GM19372 (cell line): ENCODE measurements at regions not wholly inside any gene's neighbourhood (a gene's known extent, or its start where the extent isn't known, plus 50 kb on each side); places are given as distances from the start of the nearest gene placed in this dataset.

ENCODE experiments used
- ATAC-seq: cut with Tn5 transposase; IDR thresholded peaks from one replicate; pipeline ENCODE4 v1.9.1; 2021; ENCODE audit warnings: mild to moderate bottlenecking, low read depth, moderate library complexity; ENCODE audit not compliant: unreplicated experiment

DNA sequence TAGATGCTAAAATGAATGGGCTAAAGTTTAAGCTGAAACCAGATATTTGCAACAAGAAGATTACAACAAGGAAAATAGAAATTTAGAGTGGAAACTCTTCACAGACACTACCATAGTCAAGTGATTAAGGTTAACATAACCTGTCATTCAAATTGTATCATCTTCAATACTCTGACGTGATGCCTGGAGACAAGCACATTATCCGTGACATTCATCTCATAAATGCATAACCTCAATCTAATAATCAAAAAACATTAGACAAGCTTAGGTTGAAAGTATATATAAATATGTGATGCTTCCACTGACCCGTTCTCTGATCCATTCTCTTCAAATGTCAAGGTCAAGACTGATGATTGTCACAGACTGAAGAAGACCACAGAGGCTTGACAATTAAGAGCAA is 263.8 kb upstream of the MEOX2 start:
- no peak for ATAC-seq

DNA sequence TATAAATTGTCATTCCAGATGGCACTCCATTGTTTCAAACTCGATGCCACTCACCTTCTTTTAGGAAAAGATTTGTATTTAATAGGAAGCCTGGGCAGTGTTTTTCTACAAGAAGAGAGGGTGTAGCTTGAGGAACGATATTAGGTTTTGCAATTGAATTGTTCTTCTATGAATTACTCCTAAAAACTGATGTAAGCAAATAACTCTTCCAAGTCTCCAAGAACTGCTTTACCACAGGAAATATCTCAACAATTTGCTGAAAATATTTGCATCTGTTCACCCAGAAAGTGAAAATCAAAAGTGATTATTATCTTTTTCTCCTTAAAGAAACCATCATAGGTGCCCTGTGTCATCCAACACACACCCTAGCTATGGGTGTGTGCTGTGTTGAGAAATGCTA is 261.3 kb upstream of the MEOX2 start:
- ATAC-seq = no peak

DNA sequence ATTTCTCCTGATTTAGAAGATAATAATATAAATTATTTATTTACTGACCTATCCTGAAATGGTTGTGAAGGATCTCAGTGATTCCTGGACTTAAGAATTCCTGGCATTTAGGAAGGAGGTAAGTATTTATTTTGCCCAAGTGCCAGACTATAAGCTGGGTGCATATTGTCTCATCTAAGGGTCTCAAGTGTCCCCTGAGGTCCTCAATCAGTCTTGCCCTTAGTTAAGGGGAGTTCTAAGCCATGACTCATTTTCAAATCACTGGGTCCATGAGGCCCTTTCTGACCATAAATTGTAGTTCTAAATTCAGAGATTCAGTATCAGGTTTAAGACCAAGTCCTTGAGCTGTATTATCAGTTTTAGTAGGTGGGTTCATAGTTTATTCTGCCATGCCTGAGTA is 251.6 kb upstream of the MEOX2 start:
- ATAC-seq = no peak

DNA sequence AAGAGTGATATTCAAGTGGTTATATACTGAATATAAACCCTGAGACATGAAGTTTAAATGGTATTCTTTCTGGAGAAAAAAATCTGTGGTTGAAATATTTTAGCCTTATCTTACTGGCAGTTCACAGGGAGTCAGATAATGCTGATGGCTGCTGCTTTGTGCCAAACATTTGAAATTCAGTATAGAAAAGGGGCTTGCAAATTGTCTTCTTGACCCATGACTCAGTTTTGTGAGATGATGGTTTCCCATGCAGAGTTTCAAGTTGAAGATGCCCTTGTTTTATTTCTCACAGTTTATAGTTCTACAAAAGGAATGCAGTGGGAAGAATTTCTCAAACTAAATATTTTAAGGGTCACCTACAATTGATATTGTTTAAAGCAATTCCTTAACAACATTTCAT is 251.1 kb upstream of the MEOX2 start:
- ATAC-seq = no peak

DNA sequence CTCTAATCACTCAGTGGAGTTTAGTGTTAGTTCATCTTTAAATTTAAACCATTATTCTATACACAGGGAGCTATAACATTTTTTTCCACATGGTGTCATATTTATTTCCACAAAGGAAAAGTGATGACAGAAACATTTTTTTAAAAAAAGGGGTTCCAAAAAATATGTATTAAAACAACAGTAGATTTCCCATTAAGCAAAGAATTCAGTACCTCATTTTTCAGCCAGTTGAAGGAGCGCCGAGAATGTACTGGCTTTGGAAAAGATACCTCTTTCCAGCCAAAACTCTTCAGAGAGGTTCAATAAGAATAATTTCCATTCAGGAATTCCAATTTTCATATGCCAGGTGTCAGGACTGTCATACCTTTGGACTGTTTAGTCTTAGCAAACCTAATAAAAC is 250.5 kb upstream of the MEOX2 start:
- ATAC-seq = no peak

DNA sequence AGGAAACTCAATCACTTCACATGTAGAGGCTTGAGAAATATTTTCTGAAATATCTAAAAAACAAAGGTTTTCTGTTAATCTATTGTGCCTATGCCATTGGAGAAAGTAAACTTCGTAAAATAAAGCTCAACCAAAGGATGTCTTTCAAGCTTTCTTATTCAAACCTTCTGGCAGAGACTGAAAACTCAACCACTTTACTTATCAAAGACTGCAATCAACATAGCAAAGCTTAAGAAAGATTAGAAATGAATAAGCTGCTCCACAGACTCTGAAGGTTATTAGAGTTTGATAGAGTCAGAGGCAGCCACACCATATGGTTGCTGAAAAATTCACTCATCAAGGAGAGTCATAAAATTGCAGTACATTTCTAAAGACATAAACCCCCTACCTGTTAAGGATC is 245.8 kb upstream of the MEOX2 start:
- ATAC-seq = no peak

DNA sequence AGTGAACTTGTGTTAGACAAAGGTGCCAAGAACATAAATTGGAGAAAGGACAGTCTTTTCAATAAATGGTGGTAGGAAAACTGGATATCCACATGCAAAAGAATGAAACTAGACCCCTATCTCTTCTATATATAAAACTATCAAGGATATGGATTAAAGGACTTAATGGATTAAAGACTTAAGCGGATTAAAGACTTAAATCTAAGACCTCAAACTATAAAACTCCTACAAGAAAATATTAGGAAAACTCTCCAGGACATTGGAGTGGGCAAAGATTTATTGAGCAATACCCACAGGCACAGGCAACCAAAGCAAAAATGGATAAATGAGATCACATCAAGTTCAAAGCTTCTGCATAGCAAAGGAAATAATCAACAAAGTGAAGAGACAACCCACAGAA is 242.9 kb upstream of the MEOX2 start:
- ATAC-seq = no peak

DNA sequence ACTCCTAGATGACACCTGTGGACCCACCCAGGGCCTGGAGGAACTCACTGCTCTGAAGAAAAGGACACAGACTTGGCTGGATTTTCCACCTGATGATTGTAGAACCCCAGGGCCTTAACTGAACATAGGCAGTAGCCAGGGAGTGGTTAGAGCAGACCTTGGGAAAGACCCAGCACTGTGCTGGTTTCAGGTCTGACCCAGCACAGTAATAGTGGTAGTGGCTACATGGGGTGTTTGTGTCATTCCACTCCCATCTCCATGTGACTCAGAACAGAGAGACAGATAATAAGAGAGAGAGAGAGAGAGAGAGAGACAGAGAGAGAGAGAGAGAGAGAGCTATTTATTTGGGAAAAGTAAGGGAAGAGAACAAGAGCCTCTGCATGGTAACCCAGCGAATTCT is 239.1 kb upstream of the MEOX2 start:
- no peak for ATAC-seq

DNA sequence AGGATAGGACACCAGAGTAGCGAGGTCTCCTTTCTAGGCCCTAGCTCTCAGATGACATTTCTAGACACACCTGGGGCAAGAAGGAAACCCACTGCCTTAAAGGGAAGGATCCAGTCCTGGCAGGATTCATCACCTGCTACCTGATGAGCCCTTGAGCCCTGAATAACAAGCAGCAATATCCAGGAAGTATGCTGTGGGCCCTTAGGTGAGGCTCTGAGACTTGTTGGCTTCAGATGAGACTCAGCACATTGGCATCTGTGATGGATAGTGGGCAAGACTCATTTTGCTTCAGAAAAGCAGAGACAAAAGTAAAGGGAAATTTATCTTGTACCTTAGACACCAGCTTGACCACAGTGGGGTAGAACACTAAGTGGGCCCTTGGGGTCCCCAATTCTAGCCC is 238.4 kb upstream of the MEOX2 start:
- no peak for ATAC-seq

DNA sequence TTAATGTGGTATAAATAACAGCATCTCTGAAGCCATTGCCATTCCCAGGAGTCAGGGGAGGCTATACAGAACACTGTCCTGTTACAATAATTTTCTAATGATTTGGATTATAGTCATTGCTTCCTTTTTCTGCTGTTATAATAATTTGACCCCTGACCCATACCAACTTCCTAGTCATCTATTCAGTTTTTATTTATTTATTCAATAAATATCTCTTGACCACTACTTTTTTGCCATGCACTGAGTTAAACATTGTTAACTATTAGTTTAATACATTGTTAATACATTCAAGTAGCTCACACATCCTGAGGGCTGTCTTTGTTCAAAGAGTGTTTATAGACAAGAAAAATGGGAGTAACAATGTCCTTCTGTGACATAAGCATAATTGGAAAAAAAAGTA is 235.5 kb upstream of the MEOX2 start:
- ATAC-seq = no peak

DNA sequence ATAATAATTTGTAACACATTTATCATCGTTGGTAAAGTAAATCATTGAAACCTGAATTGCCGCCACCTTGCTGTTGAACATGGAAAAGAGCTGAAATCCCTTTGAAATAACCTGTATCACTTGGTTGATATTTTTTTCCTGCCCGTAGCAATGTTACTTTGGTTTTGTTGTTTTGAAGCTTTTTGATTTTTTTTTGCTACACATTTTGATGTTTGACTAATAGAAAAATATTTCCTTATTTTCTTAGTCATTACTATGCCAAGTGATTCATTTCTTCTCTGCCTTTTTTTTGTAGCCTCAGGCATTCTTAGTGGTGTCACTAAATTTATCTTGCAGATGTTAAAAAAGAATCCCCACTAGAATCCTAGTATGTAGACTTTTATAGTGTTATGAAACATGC is 235.1 kb upstream of the MEOX2 start:
- no peak for ATAC-seq

DNA sequence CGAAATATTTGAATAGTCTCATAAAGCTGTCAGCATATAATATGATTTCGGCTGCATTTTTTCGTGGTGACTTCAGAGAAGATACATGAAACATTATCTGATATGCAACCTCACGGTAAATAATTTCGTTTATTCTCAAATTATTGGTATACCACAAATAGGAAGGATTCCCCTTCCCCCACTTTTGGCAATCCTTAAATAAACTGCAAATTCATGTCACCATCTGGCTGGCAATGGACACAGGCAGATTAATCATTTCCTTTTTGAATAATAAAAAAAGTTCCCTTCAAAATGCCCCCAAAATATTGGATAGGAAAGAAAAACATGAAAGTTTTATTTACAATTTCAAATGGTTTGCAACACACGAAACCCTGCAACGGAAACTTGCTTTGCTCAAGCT is 234.5 kb upstream of the MEOX2 start:
- ATAC-seq = no peak

DNA sequence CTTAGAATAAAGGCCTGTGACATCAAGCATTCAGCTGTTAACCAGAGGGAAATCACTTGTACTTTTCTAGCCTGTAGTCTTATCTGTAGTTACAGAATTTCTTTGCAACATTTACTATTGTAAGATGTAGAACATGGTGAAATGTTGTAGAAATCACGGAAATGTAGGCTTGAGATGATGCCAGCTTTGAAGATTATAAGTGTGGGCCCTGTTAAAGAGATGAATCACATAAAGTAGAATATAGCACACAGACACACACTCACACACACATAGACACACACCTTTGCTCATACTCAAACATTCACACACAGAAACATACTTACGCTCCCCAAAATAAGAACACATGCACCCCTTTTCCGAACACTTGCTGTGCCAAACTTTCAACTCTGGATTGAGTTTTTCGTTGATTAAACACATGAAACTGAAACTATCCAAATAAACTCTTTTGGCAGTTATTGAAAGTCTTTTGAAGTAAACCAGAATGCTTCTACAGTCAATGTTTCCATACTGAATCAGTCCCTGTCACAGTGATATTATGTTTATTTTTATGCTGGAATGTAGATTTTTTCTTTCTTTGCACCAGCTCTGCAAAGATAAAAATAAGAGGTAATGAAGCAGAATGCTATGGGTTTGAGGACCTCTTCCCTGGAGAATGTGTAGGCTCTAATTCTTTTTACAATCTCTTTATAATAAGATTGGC is 230.3 kb upstream of the MEOX2 start:
- ATAC-seq = no peak

DNA sequence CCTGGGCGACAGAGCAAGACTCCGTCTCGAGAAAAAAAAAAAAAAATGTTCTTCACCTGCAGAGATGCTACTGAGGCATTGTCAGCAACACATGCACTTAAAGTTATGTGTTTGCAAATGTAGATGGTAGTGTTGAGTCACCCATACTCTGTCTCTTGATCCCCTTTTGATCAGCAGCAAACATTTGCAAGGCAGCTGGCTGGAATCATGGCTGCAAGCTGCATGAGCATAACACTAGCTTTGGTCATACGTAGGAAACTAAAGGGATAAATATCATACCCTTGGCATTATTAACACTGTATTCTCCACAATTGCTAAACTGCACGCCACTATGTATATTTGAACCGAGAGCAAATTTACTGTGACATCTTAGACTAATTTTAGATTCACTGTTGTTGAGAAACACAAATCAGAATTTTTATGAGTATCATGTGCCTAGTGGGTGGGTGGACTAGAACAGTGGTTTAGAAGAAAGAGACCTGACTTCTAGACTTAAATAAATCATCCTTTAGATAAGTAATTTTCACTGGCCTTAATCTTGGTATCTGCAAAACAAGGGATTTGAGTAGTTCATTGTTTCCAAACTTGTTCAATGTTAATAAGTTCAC is 229.3 kb upstream of the MEOX2 start:
- no peak for ATAC-seq

DNA sequence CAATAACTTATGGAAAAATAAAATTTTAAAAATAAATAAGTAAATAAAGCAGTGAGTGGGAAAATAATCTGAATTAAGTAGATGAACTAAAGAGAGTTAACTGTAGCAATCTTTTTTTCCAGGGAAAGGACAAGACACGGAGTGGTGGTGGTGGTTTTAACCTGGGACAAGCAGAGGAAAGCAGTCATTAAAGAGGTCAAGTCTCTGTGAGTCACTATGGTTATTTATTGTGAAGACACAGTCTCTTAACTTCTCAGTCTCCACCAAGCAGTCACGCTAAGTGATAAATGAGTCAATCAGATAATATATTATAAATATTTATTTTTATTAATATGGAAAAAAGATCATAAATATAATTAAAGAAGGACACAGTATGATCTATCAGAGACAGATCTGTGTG is 228.1 kb upstream of the MEOX2 start:
- no peak for ATAC-seq

DNA sequence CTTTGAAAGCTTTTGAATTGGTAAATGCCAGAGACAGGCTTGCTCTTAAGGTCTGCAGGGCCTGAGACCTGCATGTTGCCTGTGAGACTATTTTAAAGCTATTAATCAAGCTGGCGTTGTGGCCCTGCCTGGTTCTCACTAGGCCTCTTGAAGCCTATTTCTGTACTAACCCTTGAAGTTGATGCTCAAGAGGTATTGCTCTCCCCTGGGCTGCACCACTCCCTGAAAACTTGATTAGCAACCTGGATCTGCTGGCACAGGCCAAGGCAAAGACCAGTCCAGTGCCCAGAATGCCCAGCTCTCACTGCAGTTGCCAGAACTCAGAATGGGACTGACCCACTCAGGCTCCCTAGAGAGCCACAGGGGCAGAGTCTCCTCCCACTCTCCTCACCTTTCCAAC is 220.0 kb upstream of the MEOX2 start:
- no peak for ATAC-seq

DNA sequence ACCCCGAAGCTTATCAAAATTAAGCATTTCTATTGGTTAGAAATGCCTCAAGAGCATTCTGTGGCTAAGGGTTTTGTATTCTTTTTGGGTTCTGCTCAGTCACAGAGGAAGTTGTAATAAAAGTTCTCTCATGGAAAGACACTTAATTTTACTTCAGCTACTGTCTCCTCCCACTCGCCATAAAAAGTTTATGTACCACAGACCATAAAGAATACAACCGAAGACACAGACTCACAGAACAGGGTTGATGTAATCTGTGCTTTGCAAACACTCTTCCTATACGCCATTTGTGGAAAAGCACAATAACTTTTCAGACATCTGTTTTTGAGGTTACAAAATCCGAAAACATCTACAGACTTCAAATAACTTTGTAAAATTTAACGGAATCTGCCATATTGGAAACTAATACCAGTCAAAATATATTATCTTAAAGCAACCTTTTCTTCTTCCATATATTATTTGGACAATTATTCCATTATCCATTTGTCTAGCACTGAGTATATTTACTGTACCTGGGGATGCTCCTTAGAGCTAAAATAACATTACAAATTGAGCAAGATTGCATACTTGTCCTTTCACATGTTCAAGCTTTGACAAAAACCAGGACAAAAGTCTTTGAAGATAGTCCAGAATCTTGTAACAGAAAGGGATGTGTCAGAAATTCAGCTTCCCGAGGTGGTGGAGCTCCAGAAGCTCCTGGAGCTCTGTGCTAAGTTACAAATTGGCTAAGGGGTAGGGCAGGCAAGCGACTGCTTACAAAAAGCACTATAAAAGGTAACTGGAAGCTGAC is 219.0 kb upstream of the MEOX2 start:
- no peak for ATAC-seq

DNA sequence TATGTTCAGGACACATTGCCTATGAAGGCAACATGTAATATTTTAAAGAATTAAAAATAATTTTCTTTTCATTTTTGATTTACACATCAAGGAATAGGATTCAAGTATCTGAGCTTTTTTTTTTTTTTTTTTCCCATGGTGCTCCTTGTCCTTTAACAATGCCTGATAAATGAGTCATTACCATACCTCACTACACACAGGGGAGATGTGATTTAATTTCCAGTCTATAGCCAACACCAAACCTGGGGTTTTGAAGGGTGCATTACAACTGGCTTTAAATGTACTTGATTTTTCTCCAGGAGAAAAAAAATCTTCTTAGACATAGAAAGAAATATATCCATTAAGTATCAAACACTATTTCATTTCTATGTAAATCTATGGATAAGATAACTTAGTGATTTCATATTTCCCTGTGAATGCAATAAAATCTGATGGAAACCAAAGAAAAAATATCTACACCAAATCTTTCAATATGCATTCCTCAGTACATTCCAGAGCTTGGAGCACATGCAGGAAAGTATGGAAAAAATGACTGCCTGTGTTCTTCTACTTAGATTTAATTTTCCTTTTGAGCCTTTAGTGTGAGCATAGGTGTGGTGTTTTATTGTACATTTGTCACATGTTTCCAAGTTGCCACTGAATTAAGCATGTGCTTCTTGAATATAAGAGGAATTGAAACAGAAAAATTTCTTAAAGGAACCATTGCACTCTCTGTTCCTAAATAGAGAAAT is 204.8 kb upstream of the MEOX2 start:
- no peak for ATAC-seq

DNA sequence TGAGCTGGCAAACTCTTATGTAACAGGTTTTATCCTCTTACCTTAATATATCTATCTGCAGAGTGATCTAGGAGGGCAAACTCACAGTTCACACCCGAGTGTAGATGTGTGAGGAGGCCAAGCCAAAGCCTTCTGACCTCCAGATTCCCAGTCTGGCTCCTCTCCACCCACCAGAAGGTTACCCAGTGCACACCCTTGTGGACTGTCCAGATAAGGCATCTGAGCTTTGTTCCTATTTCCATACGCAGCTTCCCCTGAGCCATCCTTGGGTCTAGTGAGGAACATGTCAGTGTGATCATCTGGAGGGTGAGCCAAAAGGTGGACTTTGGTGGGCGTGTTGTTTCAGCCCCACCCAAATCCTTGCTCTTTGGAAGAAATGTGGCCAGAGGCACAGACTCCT is 203.0 kb upstream of the MEOX2 start:
- ATAC-seq = no peak

DNA sequence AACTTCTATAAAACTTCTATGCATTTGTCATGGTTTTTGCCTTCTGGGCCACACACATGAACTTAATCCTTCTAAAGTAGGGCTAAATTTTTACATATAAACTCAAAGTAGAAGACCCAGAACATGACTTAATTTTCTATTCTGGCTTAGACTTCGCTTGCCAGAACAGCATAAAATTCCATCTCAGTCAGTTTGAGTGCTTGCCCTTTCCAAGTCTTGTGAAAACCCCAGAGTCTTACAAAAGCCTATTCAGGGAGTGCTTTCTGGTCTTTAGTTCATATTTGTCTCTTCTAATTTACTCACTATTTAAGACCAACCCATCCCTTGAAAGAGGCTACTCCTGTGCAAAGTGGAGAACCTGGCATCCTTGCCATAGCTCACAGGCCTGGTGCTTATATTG is 201.6 kb upstream of the MEOX2 start:
- ATAC-seq = no peak

DNA sequence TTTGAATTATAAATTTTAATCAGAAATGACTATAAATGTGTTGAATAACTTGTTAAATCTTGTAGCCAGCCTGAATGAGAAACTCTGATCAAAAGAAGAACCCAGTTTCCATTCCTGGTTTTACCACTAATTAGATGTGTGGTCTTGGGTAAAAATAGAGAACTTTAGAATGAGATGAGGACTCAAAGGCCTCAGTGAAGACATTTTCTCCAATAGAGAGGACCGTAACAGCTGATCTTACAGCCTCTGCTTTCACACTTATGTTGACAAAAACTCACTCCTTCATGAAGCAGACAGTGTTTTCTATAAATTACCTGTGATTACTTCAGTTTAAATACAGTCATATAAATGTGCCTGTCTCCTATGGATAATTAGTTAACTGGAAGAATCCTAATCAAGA is 200.1 kb upstream of the MEOX2 start:
- ATAC-seq = no peak
